GM12874 (cell line): ENCODE measurements at regions not wholly inside any gene's neighbourhood (a gene's known extent, or its start where the extent isn't known, plus 50 kb on each side); places are given as distances from the start of the nearest gene placed in this dataset.

ENCODE experiments used
- TF ChIP-seq, protein P1 (sequence below): IDR thresholded peaks from 2 replicates; pipeline ENCODE4 v1.5.1; 2011; ENCODE audit warnings: low read depth, mild to moderate bottlenecking, control low read depth, low read length, moderate library complexity; ENCODE audit not compliant: insufficient read depth

DNA sequence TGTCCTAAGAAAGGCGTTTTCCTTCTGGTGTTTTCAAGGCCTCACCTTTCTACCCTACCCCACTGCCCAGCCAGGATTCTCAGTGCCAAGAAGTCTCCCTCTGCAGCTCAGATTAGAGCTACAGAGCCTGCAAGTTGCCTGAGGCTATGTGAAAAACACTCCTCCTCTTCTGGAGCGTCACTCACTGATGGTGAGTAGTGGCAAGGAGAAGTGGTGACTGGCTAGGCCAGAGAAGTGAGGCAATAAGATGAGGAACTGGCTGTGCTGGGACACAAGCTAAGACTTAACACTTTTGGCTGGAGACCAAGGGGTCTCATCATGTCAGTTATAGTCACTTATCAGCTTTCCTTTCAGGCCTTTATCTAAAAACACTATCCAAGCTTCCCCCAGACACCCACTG, 86.7 kb upstream of the PRKAR2B start:
- TF ChIP-seq, protein P1, sequence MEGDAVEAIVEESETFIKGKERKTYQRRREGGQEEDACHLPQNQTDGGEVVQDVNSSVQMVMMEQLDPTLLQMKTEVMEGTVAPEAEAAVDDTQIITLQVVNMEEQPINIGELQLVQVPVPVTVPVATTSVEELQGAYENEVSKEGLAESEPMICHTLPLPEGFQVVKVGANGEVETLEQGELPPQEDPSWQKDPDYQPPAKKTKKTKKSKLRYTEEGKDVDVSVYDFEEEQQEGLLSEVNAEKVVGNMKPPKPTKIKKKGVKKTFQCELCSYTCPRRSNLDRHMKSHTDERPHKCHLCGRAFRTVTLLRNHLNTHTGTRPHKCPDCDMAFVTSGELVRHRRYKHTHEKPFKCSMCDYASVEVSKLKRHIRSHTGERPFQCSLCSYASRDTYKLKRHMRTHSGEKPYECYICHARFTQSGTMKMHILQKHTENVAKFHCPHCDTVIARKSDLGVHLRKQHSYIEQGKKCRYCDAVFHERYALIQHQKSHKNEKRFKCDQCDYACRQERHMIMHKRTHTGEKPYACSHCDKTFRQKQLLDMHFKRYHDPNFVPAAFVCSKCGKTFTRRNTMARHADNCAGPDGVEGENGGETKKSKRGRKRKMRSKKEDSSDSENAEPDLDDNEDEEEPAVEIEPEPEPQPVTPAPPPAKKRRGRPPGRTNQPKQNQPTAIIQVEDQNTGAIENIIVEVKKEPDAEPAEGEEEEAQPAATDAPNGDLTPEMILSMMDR = no peak

DNA sequence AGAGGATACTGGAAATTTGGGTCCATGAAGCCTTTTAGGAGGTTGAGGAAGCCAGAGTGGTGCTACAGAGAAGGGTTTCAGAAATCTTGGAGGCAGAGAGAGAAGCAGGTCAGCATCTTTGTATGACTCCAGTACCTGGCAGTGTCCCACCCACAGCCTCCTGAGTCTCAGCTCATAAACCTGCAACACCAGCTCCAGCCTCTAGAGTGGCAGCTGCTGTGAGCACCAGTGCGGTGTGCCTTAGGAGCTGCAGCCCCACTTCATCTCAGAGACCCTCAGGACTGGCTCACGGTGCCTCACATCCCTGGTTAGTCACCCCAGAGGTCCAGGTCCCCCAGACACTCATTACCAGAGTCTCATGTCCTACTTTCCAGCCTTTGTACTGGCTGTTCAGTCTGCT, 84.8 kb upstream of the PRKAR2B start:
- TF ChIP-seq, protein P1 = peak; percentile 51

DNA sequence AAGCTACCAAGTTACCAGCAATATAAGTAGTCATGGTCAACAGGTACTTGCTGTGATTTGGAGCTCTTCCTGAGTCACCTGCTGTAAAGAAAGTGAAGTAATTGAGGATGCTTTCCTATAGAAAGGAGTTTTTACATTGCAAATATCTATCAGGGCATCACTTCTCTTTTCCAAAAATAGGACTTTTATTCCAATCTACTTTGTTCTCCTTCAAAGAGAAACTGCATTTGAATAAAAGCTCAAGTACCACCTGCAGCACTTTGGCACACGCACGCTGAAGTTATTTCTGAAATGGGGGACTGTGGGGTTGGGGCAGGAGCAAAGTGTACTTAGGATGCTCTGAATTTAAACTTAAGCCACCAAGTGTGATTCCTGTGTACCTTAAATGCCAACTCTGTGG, 81.8 kb upstream of the PRKAR2B start:
- TF ChIP-seq, protein P1 = no peak

DNA sequence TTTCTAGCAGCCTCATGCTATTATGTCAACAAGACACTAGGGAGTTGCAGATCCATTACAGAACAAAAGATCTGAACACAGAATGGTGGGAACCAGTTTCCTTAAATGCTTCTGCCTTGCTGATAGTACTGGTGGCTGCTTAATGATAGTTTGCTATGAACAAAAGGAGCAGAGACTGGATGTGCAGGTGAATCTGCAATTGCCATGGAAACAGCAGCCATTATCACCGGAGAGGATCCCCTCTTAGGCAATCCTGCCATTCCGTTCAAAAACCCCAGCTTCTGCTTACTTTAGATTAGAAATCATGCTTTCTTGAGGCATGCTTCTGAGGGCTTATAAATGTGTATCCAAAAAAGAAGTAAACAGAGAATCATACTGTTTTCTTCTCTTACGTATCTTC, 80.0 kb upstream of the PRKAR2B start:
- TF ChIP-seq, protein P1 = no peak

DNA sequence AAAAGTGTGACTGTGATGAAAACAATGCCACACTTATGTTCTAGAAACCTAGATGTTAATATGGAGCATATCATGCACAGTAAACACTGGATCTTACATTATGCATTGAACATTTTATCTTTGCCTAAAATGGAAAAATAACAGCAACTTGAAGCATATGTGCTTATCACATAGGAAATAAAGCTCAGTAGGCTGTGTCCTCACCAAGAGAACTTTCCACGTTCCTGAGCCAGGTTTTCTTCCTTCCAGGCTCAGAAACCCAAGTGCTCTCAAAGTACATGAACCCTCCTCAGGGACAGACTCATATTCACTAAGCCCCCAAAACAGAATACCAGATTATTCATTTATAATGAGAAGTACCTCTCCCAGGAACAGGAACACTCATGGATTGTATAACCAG, 79.4 kb upstream of the PRKAR2B start:
- TF ChIP-seq, protein P1 = no peak

DNA sequence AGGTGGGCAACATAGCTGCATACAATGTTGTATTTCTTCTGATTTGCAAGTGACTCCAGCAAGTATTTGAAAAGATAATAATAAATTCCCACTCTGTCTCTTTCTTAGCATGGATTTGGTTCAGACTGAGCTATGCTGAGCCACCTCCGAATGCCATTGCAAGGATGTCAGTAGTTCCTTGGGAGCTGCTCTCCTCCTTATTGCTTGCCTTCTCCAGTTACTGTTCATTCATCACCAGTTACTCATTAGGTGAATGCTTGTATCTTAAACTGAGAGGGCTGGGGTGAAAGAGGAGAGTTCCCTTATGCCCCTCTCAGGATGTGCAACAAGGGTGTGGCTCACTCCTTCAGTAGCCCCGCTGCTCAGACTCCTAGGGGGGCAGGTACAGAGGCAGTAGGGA, 78.4 kb upstream of the PRKAR2B start:
- TF ChIP-seq, protein P1 = no peak

DNA sequence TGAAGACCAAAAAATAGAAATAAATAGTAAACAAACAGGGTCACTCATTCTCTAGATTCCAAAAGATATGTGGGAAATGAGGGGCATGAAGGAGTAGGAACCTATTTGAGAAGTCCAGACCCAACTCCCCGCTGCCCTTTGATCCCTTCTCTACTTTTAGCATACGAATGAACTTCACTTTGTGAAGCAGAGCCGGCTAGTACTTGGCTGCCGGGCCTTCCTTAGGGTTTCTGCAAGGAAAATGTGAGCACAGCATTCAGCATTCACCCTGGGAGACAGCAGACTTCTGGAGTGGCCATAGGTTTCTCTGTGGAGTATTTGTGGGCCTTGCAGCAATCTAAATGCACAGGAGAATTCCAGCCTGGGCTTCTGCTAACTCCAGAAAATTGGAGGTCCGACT, 76.3 kb upstream of the PRKAR2B start:
- TF ChIP-seq, protein P1 = no peak
